Sigmoid colon (tissue), 3 donors: ENCODE measurements at regions not wholly inside any gene's neighbourhood (a gene's known extent, or its start where the extent isn't known, plus 50 kb on each side); places are given as distances from the start of the nearest gene placed in this dataset.

ENCODE experiments used
- POLR2A ChIP-seq, 2 donors: fragments of 450-650 bp; IDR thresholded peaks; one replicate each; pipeline ENCODE4 v1.6.1; 2016; ENCODE audit warnings: antibody characterized with exemption in 2 of 2, mild to moderate bottlenecking in 2 of 2, moderate library complexity in 2 of 2
- TF ChIP-seq, protein P1 (sequence below), 4 experiments: fragments of 450-650 bp in 3 of 4; fragments of 200-600 bp in 1 of 4; IDR thresholded peaks; one replicate each; pipeline ENCODE4 v1.5.1; 2016 to 2019; ENCODE audit warnings: antibody characterized with exemption in 4 of 4, mild to moderate bottlenecking in 3 of 4, moderate library complexity in 2 of 4

- TF ChIP-seq, protein P1, sequence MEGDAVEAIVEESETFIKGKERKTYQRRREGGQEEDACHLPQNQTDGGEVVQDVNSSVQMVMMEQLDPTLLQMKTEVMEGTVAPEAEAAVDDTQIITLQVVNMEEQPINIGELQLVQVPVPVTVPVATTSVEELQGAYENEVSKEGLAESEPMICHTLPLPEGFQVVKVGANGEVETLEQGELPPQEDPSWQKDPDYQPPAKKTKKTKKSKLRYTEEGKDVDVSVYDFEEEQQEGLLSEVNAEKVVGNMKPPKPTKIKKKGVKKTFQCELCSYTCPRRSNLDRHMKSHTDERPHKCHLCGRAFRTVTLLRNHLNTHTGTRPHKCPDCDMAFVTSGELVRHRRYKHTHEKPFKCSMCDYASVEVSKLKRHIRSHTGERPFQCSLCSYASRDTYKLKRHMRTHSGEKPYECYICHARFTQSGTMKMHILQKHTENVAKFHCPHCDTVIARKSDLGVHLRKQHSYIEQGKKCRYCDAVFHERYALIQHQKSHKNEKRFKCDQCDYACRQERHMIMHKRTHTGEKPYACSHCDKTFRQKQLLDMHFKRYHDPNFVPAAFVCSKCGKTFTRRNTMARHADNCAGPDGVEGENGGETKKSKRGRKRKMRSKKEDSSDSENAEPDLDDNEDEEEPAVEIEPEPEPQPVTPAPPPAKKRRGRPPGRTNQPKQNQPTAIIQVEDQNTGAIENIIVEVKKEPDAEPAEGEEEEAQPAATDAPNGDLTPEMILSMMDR (IDR thresholded peaks at IDR 0.05) = no peak
- TF ChIP-seq POLR2A (IDR thresholded peaks at IDR 0.05) = no peak
Observed at GRCh38 chr3:75303741-75304140, 360.4 kb upstream of the FRG2C start.
